GM19468 (cell line): ENCODE measurements at regions not wholly inside any gene's neighbourhood (a gene's known extent, or its start where the extent isn't known, plus 50 kb on each side); places are given as distances from the start of the nearest gene placed in this dataset.

ENCODE experiments used
- ATAC-seq: cut with Tn5 transposase; IDR thresholded peaks from one replicate; pipeline ENCODE4 v1.9.1; 2021; ENCODE audit warnings: mild to moderate bottlenecking, moderate library complexity, moderate number of reproducible peaks; ENCODE audit not compliant: unreplicated experiment; ENCODE audit errors: extremely low read depth

GRCh38 chr5:117713585-117714198 is 1139.1 kb upstream of the SEMA6A start:
- ATAC-seq = no peak

GRCh38 chr5:117701062-117701461 is 1126.4 kb upstream of the SEMA6A start:
- no peak for ATAC-seq

GRCh38 chr5:117692606-117693005 is 1118.0 kb upstream of the SEMA6A start:
- no peak for ATAC-seq

- ATAC-seq = no peak
Measured at GRCh38 chr5:117691081-117691870, 1116.7 kb upstream of the SEMA6A start.

GRCh38 chr5:117690612-117691011 is 1116.0 kb upstream of the SEMA6A start:
- no peak for ATAC-seq

GRCh38 chr5:117686926-117687325 is 1112.3 kb upstream of the SEMA6A start:
- ATAC-seq = no peak

GRCh38 chr5:117682416-117682815 is 1107.8 kb upstream of the SEMA6A start:
- ATAC-seq = no peak

- no peak for ATAC-seq
Measured at GRCh38 chr5:117681431-117682254, 1107.0 kb upstream of the SEMA6A start.

- ATAC-seq = no peak
Measured at GRCh38 chr5:117680426-117680825, 1105.8 kb upstream of the SEMA6A start.

- ATAC-seq = no peak
Measured at GRCh38 chr5:117679046-117679445, 1104.4 kb upstream of the SEMA6A start.

- ATAC-seq = no peak
Measured at GRCh38 chr5:117675646-117676045, 1101.0 kb upstream of the SEMA6A start.

- ATAC-seq = no peak
Measured at GRCh38 chr5:117671551-117671950, 1096.9 kb upstream of the SEMA6A start.

GRCh38 chr5:117667105-117667504 is 1092.5 kb upstream of the SEMA6A start:
- ATAC-seq = no peak

- no peak for ATAC-seq
Measured at GRCh38 chr5:117665121-117665520, 1090.5 kb upstream of the SEMA6A start.

GRCh38 chr5:117662361-117662760 is 1087.7 kb upstream of the SEMA6A start:
- no peak for ATAC-seq

GRCh38 chr5:117657541-117657940 is 1082.9 kb upstream of the SEMA6A start:
- no peak for ATAC-seq

- ATAC-seq = no peak
Measured at GRCh38 chr5:117652958-117653280, 1078.3 kb upstream of the SEMA6A start.

- ATAC-seq = no peak
Measured at GRCh38 chr5:117652036-117652957, 1077.7 kb upstream of the SEMA6A start.

- no peak for ATAC-seq
Measured at GRCh38 chr5:117649821-117650220, 1075.2 kb upstream of the SEMA6A start.

- no peak for ATAC-seq
Measured at GRCh38 chr5:117645400-117645799, 1070.8 kb upstream of the SEMA6A start.
